GM23248 (cell line): ENCODE measurements at regions not wholly inside any gene's neighbourhood (a gene's known extent, or its start where the extent isn't known, plus 50 kb on each side); places are given as distances from the start of the nearest gene placed in this dataset.

Experiments used
- EZH2 ChIP-seq: fragments of 200-600 bp; sonication (generic); IDR thresholded peaks from 2 replicates; pipeline ENCODE4 v1.6.1; 2018; ENCODE audit warnings: antibody characterized with exemption, mild to moderate bottlenecking; ENCODE audit not compliant: insufficient read depth, poor library complexity, severe bottlenecking
- EZH2phosphoT487 ChIP-seq: fragments of 200-600 bp; sonication (generic); IDR thresholded peaks from 2 replicates; pipeline ENCODE4 v1.6.1; 2018; ENCODE audit warnings: antibody characterized with exemption, moderate library complexity, mild to moderate bottlenecking, low read depth; ENCODE audit not compliant: insufficient read depth

DNA sequence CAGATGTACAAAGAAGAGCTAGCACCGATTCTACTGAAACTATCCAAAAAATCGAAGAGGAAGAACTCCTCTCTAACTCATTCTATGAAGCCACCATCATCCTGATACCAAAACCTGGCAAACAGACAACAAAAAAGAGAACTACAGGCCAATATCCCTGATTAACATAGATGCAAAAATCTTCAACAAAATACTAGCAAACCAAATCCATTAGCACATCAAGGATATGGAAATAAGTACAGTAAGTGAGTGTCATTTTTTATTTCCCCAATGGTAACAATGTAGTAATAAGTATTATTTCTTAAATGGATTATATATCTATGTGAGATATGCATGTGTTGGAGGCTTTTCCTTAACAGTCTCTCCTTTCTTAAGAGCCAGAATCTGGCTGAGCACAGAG lies 134.5 kb upstream of the SMLR1 start:
- TF ChIP-seq EZH2phosphoT487 (no peak), EZH2 (no peak)
